ENCODE measurements at regions not wholly inside any gene's neighbourhood (a gene's known extent, or its start where the extent isn't known, plus 50 kb on each side); places are given as distances from the start of the nearest gene placed in this dataset.

- H3K27me3 Mint-ChIP-seq, result no peaks in the 10 kb centered on the region
- no peaks in the 10 kb centered on the region for H3K4me1 Mint-ChIP-seq
Measured at GRCh38 chr18:52200406-52200805, 139.6 kb upstream of the DCC start.

GRCh38 chr18:52200921-52201663, 138.9 kb upstream of the DCC start:
- no peak overlapping the region for H3K4me3 Mint-ChIP-seq
- ChIA-PET CTCF (no interaction called here), POLR2A (no interaction called here)
- H3K4me1 Mint-ChIP-seq, result no peaks in the 10 kb centered on the region
- peaks cover 0 to 27% (median 1%) of the 10 kb centered on the region in 11 donors for H3K9me3 Mint-ChIP-seq
- H3K9me3 ChIP-seq (ENCODE audit: control insufficient read depth in 2 of 3, low read length in 3 of 3), result no peaks in the 10 kb centered on the region
- intact Hi-C loops (cut with micrococcal nuclease), result no loop called here
- no peaks in the 10 kb centered on the region for H3K36me3 ChIP-seq (ENCODE audit: control insufficient read depth in 2 of 3, insufficient read depth in 3 of 3, low read length in 3 of 3)
- no peak overlapping the region for H3K27ac Mint-ChIP-seq
- ATAC-seq (no peak), DNase-seq (no peak)
- no peaks in the 10 kb centered on the region for H3K27me3 Mint-ChIP-seq
- no peaks in the 10 kb centered on the region for H3K4me1 ChIP-seq (ENCODE audit: control insufficient read depth in 2 of 2, insufficient read depth in 2 of 2, low read length in 2 of 2)
- no peaks in the 10 kb centered on the region for H3K27me3 ChIP-seq (ENCODE audit: control insufficient read depth in 2 of 2, insufficient read depth in 2 of 2, low read length in 2 of 2)
- H3K36me3 Mint-ChIP-seq, result peaks cover 0 to 6% (median 0%) of the 10 kb centered on the region in 5 donors
- H3K4me3 ChIP-seq (ENCODE audit: low read length), result no peak overlapping the region
- H3K27ac ChIP-seq (ENCODE audit: low read depth, low read length), result no peak overlapping the region

More at GRCh38 chr18:52200406-52200805, 139.6 kb upstream of the DCC start:
- H3K36me3 ChIP-seq (ENCODE audit: control insufficient read depth in 2 of 3, insufficient read depth in 3 of 3, low read length in 3 of 3), result no peaks in the 10 kb centered on the region
- no peaks in the 10 kb centered on the region for H3K9me3 ChIP-seq (ENCODE audit: control insufficient read depth in 2 of 3, low read length in 3 of 3)
- H3K4me3 ChIP-seq (ENCODE audit: low read length), result no peak overlapping the region
- POLR2A ChIA-PET, result no interaction called here
- ATAC-seq (no peak), DNase-seq (no peak)
- CTCF ChIA-PET, result no interaction called here
- H3K27me3 ChIP-seq (ENCODE audit: control insufficient read depth in 2 of 2, insufficient read depth in 2 of 2, low read length in 2 of 2), result no peaks in the 10 kb centered on the region
- no peaks in the 10 kb centered on the region for H3K4me1 ChIP-seq (ENCODE audit: control insufficient read depth in 2 of 2, insufficient read depth in 2 of 2, low read length in 2 of 2)
- H3K27ac ChIP-seq (ENCODE audit: low read depth, low read length), result no peak overlapping the region
- Mint-ChIP-seq H3K9me3 (peaks cover 0 to 27% (median 1%) of the 10 kb centered on the region in 11 donors), H3K36me3 (peaks cover 0 to 6% (median 0%) of the 10 kb centered on the region in 5 donors), H3K4me3 (no peak overlapping the region), H3K27ac (no peak overlapping the region)
- intact Hi-C loops (cut with micrococcal nuclease), result no loop called here

- Histone ChIP-seq H3K4me3 (ENCODE audit: low read length) (no peak overlapping the region), H3K9me3 (ENCODE audit: control insufficient read depth in 2 of 3, low read length in 3 of 3) (no peaks in the 10 kb centered on the region), H3K4me1 (ENCODE audit: control insufficient read depth in 2 of 2, insufficient read depth in 2 of 2, low read length in 2 of 2) (no peaks in the 10 kb centered on the region), H3K27me3 (ENCODE audit: control insufficient read depth in 2 of 2, insufficient read depth in 2 of 2, low read length in 2 of 2) (no peaks in the 10 kb centered on the region), H3K27ac (ENCODE audit: low read depth, low read length) (no peak overlapping the region), H3K36me3 (ENCODE audit: control insufficient read depth in 2 of 3, insufficient read depth in 3 of 3, low read length in 3 of 3) (no peaks in the 10 kb centered on the region)
- Mint-ChIP-seq H3K4me1 (no peaks in the 10 kb centered on the region), H3K4me3 (no peak overlapping the region), H3K36me3 (no peaks in the 10 kb centered on the region), H3K9me3 (peaks cover 0 to 18% (median 2%) of the 10 kb centered on the region in 11 donors), H3K27me3 (no peaks in the 10 kb centered on the region), H3K27ac (no peak overlapping the region)
- POLR2A ChIA-PET, result no interaction called here
- no peak for DNase-seq
- ATAC-seq, result no peak
- CTCF ChIA-PET, result no interaction called here
- intact Hi-C loops (cut with micrococcal nuclease), result no loop called here
Measured at GRCh38 chr18:52208646-52209045, 131.4 kb upstream of the DCC start.

- Histone ChIP-seq H3K36me3 (ENCODE audit: control insufficient read depth in 2 of 3, insufficient read depth in 3 of 3, low read length in 3 of 3) (no peaks in the 10 kb centered on the region), H3K4me3 (ENCODE audit: low read length) (no peak overlapping the region), H3K27me3 (ENCODE audit: control insufficient read depth in 2 of 2, insufficient read depth in 2 of 2, low read length in 2 of 2) (no peaks in the 10 kb centered on the region), H3K4me1 (ENCODE audit: control insufficient read depth in 2 of 2, insufficient read depth in 2 of 2, low read length in 2 of 2) (no peaks in the 10 kb centered on the region), H3K9me3 (ENCODE audit: control insufficient read depth in 2 of 3, low read length in 3 of 3) (no peaks in the 10 kb centered on the region), H3K27ac (ENCODE audit: low read depth, low read length) (no peak overlapping the region)
- H3K4me3 Mint-ChIP-seq, result no peak overlapping the region
- ChIA-PET POLR2A (no interaction called here), CTCF (no interaction called here)
- no peak overlapping the region for H3K27ac Mint-ChIP-seq
- no peak for DNase-seq
- H3K36me3 Mint-ChIP-seq, result no peaks in the 10 kb centered on the region
- no peaks in the 10 kb centered on the region for H3K4me1 Mint-ChIP-seq
- ATAC-seq, result no peak
- intact Hi-C loops (cut with micrococcal nuclease), result no loop called here
- no peaks in the 10 kb centered on the region for H3K27me3 Mint-ChIP-seq
- H3K9me3 Mint-ChIP-seq, result peaks cover 0 to 13% (median 2%) of the 10 kb centered on the region in 11 donors
Measured at GRCh38 chr18:52216109-52216508, 123.9 kb upstream of the DCC start.

- Mint-ChIP-seq H3K4me1 (no peaks in the 10 kb centered on the region), H3K4me3 (no peak overlapping the region), H3K27ac (no peak overlapping the region), H3K36me3 (no peaks in the 10 kb centered on the region), H3K9me3 (peaks cover 0 to 9% (median 0%) of the 10 kb centered on the region in 11 donors), H3K27me3 (no peaks in the 10 kb centered on the region)
- no peaks in the 10 kb centered on the region for H3K36me3 ChIP-seq (ENCODE audit: control insufficient read depth in 2 of 3, insufficient read depth in 3 of 3, low read length in 3 of 3)
- intact Hi-C loops (cut with micrococcal nuclease), result no loop called here
- ChIA-PET CTCF (no interaction called here), POLR2A (no interaction called here)
- H3K4me3 ChIP-seq (ENCODE audit: low read length), result no peak overlapping the region
- no peaks in the 10 kb centered on the region for H3K9me3 ChIP-seq (ENCODE audit: control insufficient read depth in 2 of 3, low read length in 3 of 3)
- no peak for DNase-seq
- H3K27me3 ChIP-seq (ENCODE audit: control insufficient read depth in 2 of 2, insufficient read depth in 2 of 2, low read length in 2 of 2), result no peaks in the 10 kb centered on the region
- ATAC-seq, result no peak
- no peaks in the 10 kb centered on the region for H3K4me1 ChIP-seq (ENCODE audit: control insufficient read depth in 2 of 2, insufficient read depth in 2 of 2, low read length in 2 of 2)
- H3K27ac ChIP-seq (ENCODE audit: low read depth, low read length), result no peak overlapping the region
Measured at GRCh38 chr18:52216666-52217065, 123.3 kb upstream of the DCC start.

- no peaks in the 10 kb centered on the region for H3K36me3 ChIP-seq (ENCODE audit: control insufficient read depth in 2 of 3, insufficient read depth in 3 of 3, low read length in 3 of 3)
- H3K4me1 Mint-ChIP-seq, result no peaks in the 10 kb centered on the region
- no peaks in the 10 kb centered on the region for H3K27me3 Mint-ChIP-seq
- H3K4me3 Mint-ChIP-seq, result no peak overlapping the region
- DNase-seq (no peak), ATAC-seq (no peak)
- no peaks in the 10 kb centered on the region for H3K9me3 ChIP-seq (ENCODE audit: control insufficient read depth in 2 of 3, low read length in 3 of 3)
- no peaks in the 10 kb centered on the region for H3K36me3 Mint-ChIP-seq
- peaks cover 0 to 7% (median 0%) of the 10 kb centered on the region in 11 donors for H3K9me3 Mint-ChIP-seq
- intact Hi-C loops (cut with micrococcal nuclease), result no loop called here
- H3K27ac ChIP-seq (ENCODE audit: low read depth, low read length), result no peak overlapping the region
- CTCF ChIA-PET, result no interaction called here
- no peaks in the 10 kb centered on the region for H3K27me3 ChIP-seq (ENCODE audit: control insufficient read depth in 2 of 2, insufficient read depth in 2 of 2, low read length in 2 of 2)
- no peak overlapping the region for H3K4me3 ChIP-seq (ENCODE audit: low read length)
- H3K27ac Mint-ChIP-seq, result no peak overlapping the region
- POLR2A ChIA-PET, result no interaction called here
- H3K4me1 ChIP-seq (ENCODE audit: control insufficient read depth in 2 of 2, insufficient read depth in 2 of 2, low read length in 2 of 2), result no peaks in the 10 kb centered on the region
Measured at GRCh38 chr18:52219102-52219501, 120.9 kb upstream of the DCC start.

GRCh38 chr18:52220062-52220591, 119.9 kb upstream of the DCC start:
- no peak overlapping the region for H3K27ac ChIP-seq (ENCODE audit: low read depth, low read length)
- no peak overlapping the region for H3K4me3 ChIP-seq (ENCODE audit: low read length)
- no peak for DNase-seq
- H3K4me1 ChIP-seq (ENCODE audit: control insufficient read depth in 2 of 2, insufficient read depth in 2 of 2, low read length in 2 of 2), result no peaks in the 10 kb centered on the region
- H3K36me3 Mint-ChIP-seq, result no peaks in the 10 kb centered on the region
- no peaks in the 10 kb centered on the region for H3K4me1 Mint-ChIP-seq
- H3K27me3 Mint-ChIP-seq, result no peaks in the 10 kb centered on the region
- H3K36me3 ChIP-seq (ENCODE audit: control insufficient read depth in 2 of 3, insufficient read depth in 3 of 3, low read length in 3 of 3), result no peaks in the 10 kb centered on the region
- H3K27ac Mint-ChIP-seq, result no peak overlapping the region
- H3K4me3 Mint-ChIP-seq, result no peak overlapping the region
- no peaks in the 10 kb centered on the region for H3K9me3 ChIP-seq (ENCODE audit: control insufficient read depth in 2 of 3, low read length in 3 of 3)
- ChIA-PET CTCF (no interaction called here), POLR2A (no interaction called here)
- ATAC-seq, result no peak
- H3K27me3 ChIP-seq (ENCODE audit: control insufficient read depth in 2 of 2, insufficient read depth in 2 of 2, low read length in 2 of 2), result no peaks in the 10 kb centered on the region
- peaks cover 0 to 7% (median 0%) of the 10 kb centered on the region in 11 donors for H3K9me3 Mint-ChIP-seq
- intact Hi-C loops (cut with micrococcal nuclease), result no loop called here
